Pancreas (tissue), 10 donors: ENCODE measurements at regions not wholly inside any gene's neighbourhood (a gene's known extent, or its start where the extent isn't known, plus 50 kb on each side); places are given as distances from the start of the nearest gene placed in this dataset.

Experiments used
- ATAC-seq, 4 donors: fragments of 200-7000 bp; cut with Tn5 transposase; one replicate each; pipeline versions ENCODE4 v1.8.0 to v1.9.1; 2020; ENCODE audit warnings: mild to moderate bottlenecking in 4 of 4, moderate library complexity in 4 of 4
- DNase-seq, 6 donors: peaks; one replicate each; pipeline ENCODE4 v3.0.0-alpha.2; 2020
- FAIRE-seq: peaks from 2 replicates; lab custom pipeline; 2012; peaks lifted over from hg19 to GRCh38; lab: Jason Lieb, UNC
- H3K27ac ChIP-seq, 4 donors: fragments of 200-600 bp; sonication (generic); 1 replicate in 3 of 4; 2 replicates in 1 of 4; pipeline versions ENCODE4 v1.5.0 to v1.8.0; 2020
- H3K27me3 ChIP-seq, 4 donors: fragments of 200-600 bp; one replicate each; pipeline ENCODE4 v1.8.0; 2021
- H3K36me3 ChIP-seq, 3 donors: fragments of 200-600 bp; sonication (generic) in 1 of 3; one replicate each; pipeline versions ENCODE4 v1.5.0 to v1.8.0; 2020 to 2021
- H3K4me1 ChIP-seq, 3 donors: fragments of 200-600 bp; one replicate each; pipeline ENCODE4 v1.8.0; 2021
- H3K4me3 ChIP-seq, 4 donors: fragments of 200-600 bp; sonication (generic) in 2 of 4; one replicate each; pipeline versions ENCODE4 v1.5.0 to v1.8.0; 2020 to 2021
- H3K9me3 ChIP-seq, 4 donors: fragments of 200-600 bp; one replicate each; pipeline ENCODE4 v1.8.0; 2021
- CTCF ChIP-seq, 4 donors: fragments of 200-600 bp; sonication (generic) in 3 of 4; IDR thresholded peaks; one replicate each; pipeline versions ENCODE4 v1.5.0 to v1.8.0; 2021; ENCODE audit warnings: antibody characterized with exemption in 4 of 4
- WGBS, 2 donors: extraction: QIAGEN DNeasy Blood & Tissue Kit; methylation state at CpG; one replicate each; pipeline ENCODE4 v1.1.7; 2013; 5-methylcytosine and 5-hydroxymethylcytosine counted together
- intact Hi-C, 3 donors: fragments of 100-400 bp; cut with DNase I; formaldehyde crosslinking; loops; one replicate each; pipeline versions ENCODE4 v1.11.1 to v1.14.2; 2022
- donor health status: healthy with polysubstance abuse.
- donor health status: DM: no; HTN: no; CAD: no; lungs with moderate emphysema.
- donor health status: DM: no; HTN: no; CAD: no.
- donor health status: control.
- donor health status: control.
- donor health status: Bipolar disorder and iron deficiency.
- donor health status: DM: yes; HTN: yes; CAD: no.
- donor health status: DM: no; HTN: no; CAD: no.
- donor health status: DM: no; HTN: no; CAD: no.
- donor health status: DM: yes; HTN: yes; CAD: no.

GRCh38 chr9:75709698-75710097 is 180.8 kb upstream of the PCSK5 start:
- H3K4me3 ChIP-seq = no peak overlapping the region

GRCh38 chr9:75712700-75713099 is 177.8 kb upstream of the PCSK5 start:
- no peaks in the 10 kb centered on the region for H3K27me3 ChIP-seq
- ATAC-seq = peak in 1 of 4 donors; percentile 32
- H3K9me3 ChIP-seq = no peaks in the 10 kb centered on the region
- no peak for TF ChIP-seq CTCF (IDR thresholded peaks at IDR 0.05)
- no peaks in the 10 kb centered on the region for H3K4me1 ChIP-seq
- H3K36me3 ChIP-seq = no peaks in the 10 kb centered on the region
- FAIRE-seq = no peak
- H3K4me3 ChIP-seq = no peak overlapping the region
- DNase-seq = no peak
- intact Hi-C loops = no loop called here
- no peak overlapping the region for H3K27ac ChIP-seq

More at GRCh38 chr9:75709698-75710097, 180.8 kb upstream of the PCSK5 start:
- H3K27me3 ChIP-seq = no peaks in the 10 kb centered on the region
- no peak for ATAC-seq
- no peak for TF ChIP-seq CTCF (IDR thresholded peaks at IDR 0.05)
- no peak for FAIRE-seq
- no peaks in the 10 kb centered on the region for H3K36me3 ChIP-seq
- intact Hi-C loops = no loop called here
- H3K9me3 ChIP-seq = no peaks in the 10 kb centered on the region
- 53 to 63% methylated on average over 2 of the region's 2 CpGs for WGBS, 2 donors
- no peak for DNase-seq
- H3K4me1 ChIP-seq = no peaks in the 10 kb centered on the region
- H3K27ac ChIP-seq = no peak overlapping the region

- ATAC-seq (no peak), DNase-seq (no peak), FAIRE-seq (no peak)
- no peak for TF ChIP-seq CTCF (IDR thresholded peaks at IDR 0.05)
- H3K9me3 ChIP-seq = no peaks in the 10 kb centered on the region
- no peaks in the 10 kb centered on the region for H3K27me3 ChIP-seq
- H3K27ac ChIP-seq = no peak overlapping the region
- no peaks in the 10 kb centered on the region for H3K4me1 ChIP-seq
- no peak overlapping the region for H3K4me3 ChIP-seq
- intact Hi-C loops = no loop called here
- 60 to 71% methylated on average over 4 of the region's 4 CpGs for WGBS, 2 donors
- no peaks in the 10 kb centered on the region for H3K36me3 ChIP-seq
Observed at GRCh38 chr9:75713335-75713734, 177.1 kb upstream of the PCSK5 start.

- Histone ChIP-seq H3K9me3 (no peaks in the 10 kb centered on the region), H3K36me3 (no peaks in the 10 kb centered on the region), H3K27ac (no peak overlapping the region), H3K27me3 (no peaks in the 10 kb centered on the region), H3K4me3 (no peak overlapping the region), H3K4me1 (no peaks in the 10 kb centered on the region)
- DNase-seq (no peak), ATAC-seq (no peak), FAIRE-seq (no peak)
- no peak for TF ChIP-seq CTCF (IDR thresholded peaks at IDR 0.05)
- intact Hi-C loops = no loop called here
- WGBS, 2 donors = 64 to 79% methylated on average over 3 of the region's 3 CpGs
Observed at GRCh38 chr9:75715360-75715759, 175.1 kb upstream of the PCSK5 start.

- DNase-seq (no peak), ATAC-seq (no peak), FAIRE-seq (no peak)
- Histone ChIP-seq H3K36me3 (no peaks in the 10 kb centered on the region), H3K27ac (no peak overlapping the region), H3K27me3 (no peaks in the 10 kb centered on the region), H3K9me3 (no peaks in the 10 kb centered on the region), H3K4me1 (no peaks in the 10 kb centered on the region), H3K4me3 (no peak overlapping the region)
- WGBS, 2 donors = 50 to 70% methylated on average over 2 of the region's 2 CpGs
- intact Hi-C loops = no loop called here
- no peak for TF ChIP-seq CTCF (IDR thresholded peaks at IDR 0.05)
Observed at GRCh38 chr9:75718677-75719076, 171.8 kb upstream of the PCSK5 start.
